SJCRH30 (cell line): ENCODE measurements at regions not wholly inside any gene's neighbourhood (a gene's known extent, or its start where the extent isn't known, plus 50 kb on each side); places are given as distances from the start of the nearest gene placed in this dataset.

ENCODE experiments used
- DNase-seq, 2 experiments: peaks; one replicate each; pipeline ENCODE4 v3.0.0-alpha.2; 2015 to 2020
- H3K27ac ChIP-seq: fragments of 250-450 bp; sonication (Bioruptor Pico); 2 replicates; pipeline ENCODE4 v1.5.1; 2020; ENCODE audit warnings: mild to moderate bottlenecking, moderate library complexity
- H3K27me3 ChIP-seq: fragments of 250-450 bp; sonication (Bioruptor Pico); 2 replicates; pipeline ENCODE4 v1.5.1; 2020; ENCODE audit warnings: mild to moderate bottlenecking, moderate library complexity
- H3K36me3 ChIP-seq: fragments of 250-450 bp; sonication (Bioruptor Pico); 2 replicates; pipeline ENCODE4 v1.5.1; 2020; ENCODE audit warnings: mild to moderate bottlenecking, moderate library complexity
- H3K4me1 ChIP-seq: fragments of 250-450 bp; sonication (Bioruptor Pico); 2 replicates; pipeline ENCODE4 v1.5.1; 2020; ENCODE audit warnings: mild to moderate bottlenecking, moderate library complexity
- H3K4me3 ChIP-seq: fragments of 250-450 bp; sonication (Bioruptor Pico); 2 replicates; pipeline ENCODE4 v1.5.1; 2020; ENCODE audit warnings: mild to moderate bottlenecking, moderate library complexity
- H3K9me3 ChIP-seq: fragments of 250-450 bp; sonication (Bioruptor Pico); replicated peaks from 2 replicates; pipeline ENCODE4 v1.5.1; 2020; ENCODE audit warnings: mild to moderate bottlenecking, moderate library complexity

DNA sequence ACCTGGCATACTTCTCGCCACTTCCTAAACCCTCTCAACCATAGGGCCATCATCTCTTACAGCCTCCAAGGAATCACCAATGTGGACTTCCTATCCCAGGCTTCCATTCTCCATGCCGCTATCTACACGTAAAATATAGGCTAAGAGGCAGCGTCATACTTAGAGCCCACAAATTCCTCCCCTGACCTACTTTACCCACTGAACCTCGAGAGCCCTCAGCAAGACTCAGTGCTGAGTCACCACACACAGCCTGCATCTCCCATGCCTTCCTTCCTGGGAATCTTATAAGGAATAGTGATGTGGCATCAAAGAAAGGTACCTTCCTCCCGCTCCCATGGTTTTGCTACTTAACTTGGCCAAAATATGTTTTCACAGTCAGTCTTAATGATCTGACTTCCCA, 435.6 kb upstream of the NFE2L3 start:
- H3K4me3 ChIP-seq, result no peak overlapping the region
- peaks cover 52% of the 10 kb centered on the region for H3K4me1 ChIP-seq
- H3K27ac ChIP-seq, result no peak overlapping the region
- H3K36me3 ChIP-seq, result no peaks in the 10 kb centered on the region
- no peaks in the 10 kb centered on the region for H3K9me3 ChIP-seq
- DNase-seq, result no peak
- no peaks in the 10 kb centered on the region for H3K27me3 ChIP-seq

DNA sequence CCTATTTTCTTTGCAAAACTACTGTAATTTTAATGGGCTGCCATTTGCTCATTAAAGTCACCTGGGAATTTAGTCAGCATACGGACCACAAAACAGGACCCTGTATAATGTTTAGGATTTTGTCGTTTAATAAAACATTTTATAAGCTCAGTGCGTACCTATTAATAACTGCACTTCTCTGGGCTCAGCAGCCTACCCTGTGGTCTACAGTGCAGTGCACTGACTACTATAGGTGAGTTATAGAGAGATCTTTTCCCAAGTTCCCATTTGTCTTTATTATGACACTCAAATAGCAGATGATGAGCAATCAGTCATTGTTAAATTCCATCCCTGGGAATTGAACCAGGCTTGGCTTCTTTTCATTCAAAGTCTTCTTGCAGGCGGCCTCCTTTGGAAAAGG, 433.4 kb upstream of the NFE2L3 start:
- Histone ChIP-seq H3K4me3 (no peak overlapping the region), H3K27me3 (no peaks in the 10 kb centered on the region), H3K36me3 (no peaks in the 10 kb centered on the region), H3K27ac (no peak overlapping the region), H3K4me1 (peaks cover 44% of the 10 kb centered on the region), H3K9me3 (no peaks in the 10 kb centered on the region)
- no peak for DNase-seq

DNA sequence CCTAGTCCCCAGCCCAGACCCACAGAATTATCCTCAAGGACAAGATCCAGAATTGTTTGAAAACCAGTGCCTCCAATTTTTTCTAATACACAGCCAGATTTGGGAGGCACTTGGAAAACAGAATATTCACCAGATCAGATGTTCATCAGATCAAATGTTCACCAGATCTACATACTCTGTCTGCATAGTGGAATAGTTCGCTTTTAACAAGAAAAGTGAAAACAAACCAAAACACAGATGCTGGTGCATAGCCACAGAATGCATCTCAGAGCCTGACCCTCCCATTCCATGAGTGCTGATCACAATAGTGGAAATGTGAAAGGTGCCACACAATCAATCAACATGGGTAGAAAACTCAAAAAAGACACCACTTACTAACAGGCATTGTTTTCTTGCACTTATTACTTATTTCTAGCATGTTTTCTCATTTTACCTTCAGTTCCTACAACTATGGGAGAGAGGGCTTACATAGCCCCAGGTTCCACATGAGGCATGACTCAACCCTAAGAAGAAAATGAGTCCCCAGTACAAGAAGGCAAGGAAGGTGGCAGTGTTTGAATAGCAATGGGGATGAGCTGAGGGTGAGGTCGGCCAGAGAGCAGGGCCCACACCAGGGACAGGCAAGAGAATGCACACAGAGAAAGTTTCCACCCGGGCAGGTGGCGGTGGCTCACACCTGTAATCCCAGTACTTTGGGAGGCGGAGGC, 432.7 kb upstream of the NFE2L3 start:
- no peaks in the 10 kb centered on the region for H3K27me3 ChIP-seq
- peaks cover 39% of the 10 kb centered on the region for H3K4me1 ChIP-seq
- no peak for DNase-seq
- no peaks in the 10 kb centered on the region for H3K36me3 ChIP-seq
- H3K9me3 ChIP-seq, result no peaks in the 10 kb centered on the region
- H3K4me3 ChIP-seq, result no peak overlapping the region
- H3K27ac ChIP-seq, result no peak overlapping the region

DNA sequence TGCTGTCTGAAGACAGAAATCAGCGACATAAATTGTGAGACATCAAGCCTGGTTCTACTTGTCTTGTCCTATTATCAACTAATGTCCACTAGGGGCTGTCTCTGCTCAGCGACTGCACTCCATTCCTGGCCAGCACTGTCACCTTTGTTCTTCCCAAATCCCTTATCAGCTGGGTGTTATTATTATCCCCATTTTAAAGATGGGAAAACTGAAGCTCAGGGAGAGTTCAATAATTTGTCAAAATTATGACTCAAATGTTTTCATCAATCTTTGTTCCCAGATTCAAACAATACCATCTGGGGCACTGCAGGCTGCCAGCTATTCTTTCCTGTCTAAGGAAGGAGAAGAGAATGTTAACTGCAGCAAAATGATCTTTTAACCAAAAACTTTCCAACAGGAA, 431.6 kb upstream of the NFE2L3 start:
- no peaks in the 10 kb centered on the region for H3K36me3 ChIP-seq
- H3K27ac ChIP-seq, result no peak overlapping the region
- H3K4me1 ChIP-seq, result peaks cover 40% of the 10 kb centered on the region
- DNase-seq, result peak; percentile 29 to 50
- no peak overlapping the region for H3K4me3 ChIP-seq
- no peaks in the 10 kb centered on the region for H3K9me3 ChIP-seq
- H3K27me3 ChIP-seq, result no peaks in the 10 kb centered on the region

DNA sequence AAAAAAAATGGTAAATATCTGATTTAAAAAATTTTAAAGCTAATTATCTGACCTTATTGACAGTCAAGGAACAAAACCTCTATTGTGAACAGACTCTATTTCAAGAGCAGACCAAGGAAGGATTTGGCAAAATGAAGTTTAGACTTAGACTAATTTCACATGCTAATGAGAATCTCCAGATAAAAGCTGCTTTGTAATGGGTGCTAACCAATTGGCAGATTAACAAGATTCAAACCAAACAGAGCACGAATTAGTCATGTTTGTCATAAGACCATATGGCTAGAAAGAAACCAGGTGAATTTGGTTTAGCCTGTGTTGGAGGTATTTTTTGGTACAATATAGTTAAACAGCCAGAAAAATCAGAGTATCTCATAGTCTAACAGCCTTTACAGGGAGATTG, 429.1 kb upstream of the NFE2L3 start:
- Histone ChIP-seq H3K4me3 (no peak overlapping the region), H3K36me3 (no peaks in the 10 kb centered on the region), H3K27me3 (no peaks in the 10 kb centered on the region), H3K4me1 (peaks cover 48% of the 10 kb centered on the region), H3K9me3 (no peaks in the 10 kb centered on the region), H3K27ac (no peak overlapping the region; the same call in 1 of the 2 replicates)
- no peak for DNase-seq

DNA sequence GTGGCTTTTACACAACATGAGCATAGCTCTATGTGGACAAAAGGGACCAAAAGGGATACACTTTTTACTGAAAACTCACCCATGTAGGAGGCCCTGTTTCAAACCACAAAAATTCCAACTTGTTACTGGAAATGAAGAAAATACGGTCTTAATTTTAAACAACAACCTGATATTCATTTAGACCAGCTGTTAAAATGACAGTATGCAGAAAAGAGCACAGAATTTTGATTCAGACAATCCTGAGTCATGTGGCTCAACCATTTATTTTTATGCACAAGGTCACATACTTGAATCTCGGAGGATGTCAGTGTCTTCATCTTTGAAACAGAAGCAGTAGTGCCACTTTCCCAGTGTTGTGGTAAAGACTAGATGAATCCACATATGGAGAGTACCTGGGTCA, 426.5 kb upstream of the NFE2L3 start:
- Histone ChIP-seq H3K4me3 (peak overlapping the region; percentile 4; the same call in 1 of the 2 replicates), H3K4me1 (peaks cover 71% of the 10 kb centered on the region), H3K27me3 (no peaks in the 10 kb centered on the region), H3K36me3 (no peaks in the 10 kb centered on the region), H3K27ac (peak overlapping the region; percentile 95), H3K9me3 (no peaks in the 10 kb centered on the region)
- peak in 1 of 2 experiments; percentile 57 for DNase-seq

DNA sequence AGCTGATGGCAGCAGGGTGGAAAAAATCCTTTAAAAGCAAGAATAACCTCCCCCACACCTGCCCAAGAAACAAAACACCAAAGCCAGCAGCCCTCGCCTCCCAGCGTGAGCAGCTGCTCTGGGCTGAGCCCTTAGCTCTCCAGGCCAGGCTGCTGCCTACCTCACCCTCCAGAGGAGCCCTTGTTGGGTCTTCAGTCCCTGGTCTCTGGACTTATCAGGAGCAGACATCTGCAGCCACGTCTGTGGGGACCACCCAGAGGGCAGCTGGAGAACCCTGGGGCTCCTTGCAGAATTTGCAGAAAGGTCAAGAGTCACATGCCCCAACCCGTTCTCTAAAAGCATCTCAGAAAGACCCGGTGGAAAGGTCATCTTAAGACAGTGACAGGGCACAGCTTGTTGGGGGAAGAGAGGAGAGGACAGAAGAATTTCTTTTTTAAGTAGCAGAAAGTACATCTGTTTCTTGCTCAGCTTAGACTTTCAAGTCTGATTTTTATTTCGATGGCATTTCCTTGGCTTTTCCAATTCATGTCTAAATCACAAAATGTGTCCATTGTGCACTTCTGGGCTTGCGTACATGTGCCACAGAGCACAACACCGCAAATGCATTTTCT, 425.7 kb upstream of the NFE2L3 start:
- peaks cover 79% of the 10 kb centered on the region for H3K4me1 ChIP-seq
- DNase-seq, result peak; percentile 98 to 99
- H3K4me3 ChIP-seq, result peak overlapping the region; percentile 39
- H3K27ac ChIP-seq, result peak overlapping the region; percentile 95
- no peaks in the 10 kb centered on the region for H3K27me3 ChIP-seq
- no peaks in the 10 kb centered on the region for H3K36me3 ChIP-seq
- no peaks in the 10 kb centered on the region for H3K9me3 ChIP-seq

DNA sequence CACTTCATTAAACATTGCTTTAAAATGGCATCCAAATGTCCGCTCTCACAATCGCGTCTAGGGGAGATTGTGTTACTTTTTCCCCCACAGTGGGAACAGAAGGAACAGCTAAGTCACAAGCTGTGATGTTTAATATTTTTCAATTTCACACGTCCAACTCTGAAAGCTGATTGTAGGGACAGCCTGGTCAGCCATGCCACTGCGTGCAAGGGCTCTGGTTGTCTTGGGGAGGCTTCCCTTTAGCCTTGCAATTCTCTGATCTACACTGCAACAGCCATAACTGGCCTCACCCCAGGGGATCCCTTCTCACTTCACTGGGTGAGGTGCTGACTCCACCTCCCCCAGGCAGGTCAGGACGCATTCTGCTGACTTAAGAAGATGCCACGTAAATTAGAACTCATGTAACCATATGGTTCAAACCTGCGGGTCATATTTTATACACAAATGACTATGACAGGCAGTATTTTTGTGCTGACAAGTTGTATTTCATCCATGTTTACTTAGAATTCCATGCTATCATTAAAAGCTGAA, 425.2 kb upstream of the NFE2L3 start:
- peak; percentile 89 for DNase-seq
- peak overlapping the region; percentile 95 for H3K27ac ChIP-seq
- no peaks in the 10 kb centered on the region for H3K27me3 ChIP-seq
- no peaks in the 10 kb centered on the region for H3K36me3 ChIP-seq
- peak overlapping the region; percentile 39 for H3K4me3 ChIP-seq
- H3K4me1 ChIP-seq, result peaks cover 85% of the 10 kb centered on the region
- no peaks in the 10 kb centered on the region for H3K9me3 ChIP-seq

DNA sequence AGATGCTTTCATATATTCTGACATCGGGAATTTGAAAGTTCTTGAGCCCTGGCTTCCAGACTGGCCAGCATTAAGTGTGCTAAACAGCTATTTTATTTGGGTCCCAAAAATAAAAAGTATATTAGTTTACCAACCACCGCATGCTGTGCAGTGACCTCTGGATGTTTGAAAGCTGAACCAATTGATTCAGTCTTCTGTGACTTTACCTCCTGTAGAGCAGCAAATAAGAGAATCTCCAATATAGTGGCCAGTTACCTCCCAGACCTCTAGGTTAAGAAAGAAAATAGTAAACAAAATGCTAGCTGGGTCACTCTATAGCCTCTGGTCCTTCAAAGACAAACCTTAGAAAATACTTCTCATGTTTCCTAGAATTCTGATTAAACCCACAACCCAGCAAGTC, 424.6 kb upstream of the NFE2L3 start:
- peak overlapping the region; percentile 39 for H3K4me3 ChIP-seq
- DNase-seq, result peak; percentile 16 to 59
- peak overlapping the region; percentile 95 for H3K27ac ChIP-seq
- no peaks in the 10 kb centered on the region for H3K9me3 ChIP-seq
- no peaks in the 10 kb centered on the region for H3K27me3 ChIP-seq
- peaks cover 85% of the 10 kb centered on the region for H3K4me1 ChIP-seq
- no peaks in the 10 kb centered on the region for H3K36me3 ChIP-seq

DNA sequence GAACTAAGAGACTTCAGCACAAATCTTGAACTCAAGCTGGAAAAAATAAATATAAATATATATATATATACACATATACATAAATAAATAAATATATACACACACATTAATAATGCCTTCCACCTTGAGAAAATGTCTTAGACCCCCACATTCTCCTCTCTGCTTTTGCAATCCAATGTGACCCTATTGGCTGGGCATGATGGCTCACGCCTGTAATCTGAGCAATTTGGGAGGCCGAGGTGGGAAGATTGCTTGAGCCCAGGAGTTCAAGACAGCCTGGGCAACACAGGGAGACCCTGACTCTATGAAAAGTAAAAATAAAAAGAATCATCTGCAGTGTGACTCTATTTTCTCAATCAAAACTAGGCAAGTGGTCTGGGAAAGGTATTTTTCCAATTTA, 424.1 kb upstream of the NFE2L3 start:
- no peaks in the 10 kb centered on the region for H3K9me3 ChIP-seq
- H3K36me3 ChIP-seq, result no peaks in the 10 kb centered on the region
- H3K4me1 ChIP-seq, result peaks cover 81% of the 10 kb centered on the region
- DNase-seq, result peak; percentile 36 to 51
- H3K27ac ChIP-seq, result peak overlapping the region; percentile 95
- no peaks in the 10 kb centered on the region for H3K27me3 ChIP-seq
- no peak overlapping the region; the same call in 1 of the 2 replicates for H3K4me3 ChIP-seq

DNA sequence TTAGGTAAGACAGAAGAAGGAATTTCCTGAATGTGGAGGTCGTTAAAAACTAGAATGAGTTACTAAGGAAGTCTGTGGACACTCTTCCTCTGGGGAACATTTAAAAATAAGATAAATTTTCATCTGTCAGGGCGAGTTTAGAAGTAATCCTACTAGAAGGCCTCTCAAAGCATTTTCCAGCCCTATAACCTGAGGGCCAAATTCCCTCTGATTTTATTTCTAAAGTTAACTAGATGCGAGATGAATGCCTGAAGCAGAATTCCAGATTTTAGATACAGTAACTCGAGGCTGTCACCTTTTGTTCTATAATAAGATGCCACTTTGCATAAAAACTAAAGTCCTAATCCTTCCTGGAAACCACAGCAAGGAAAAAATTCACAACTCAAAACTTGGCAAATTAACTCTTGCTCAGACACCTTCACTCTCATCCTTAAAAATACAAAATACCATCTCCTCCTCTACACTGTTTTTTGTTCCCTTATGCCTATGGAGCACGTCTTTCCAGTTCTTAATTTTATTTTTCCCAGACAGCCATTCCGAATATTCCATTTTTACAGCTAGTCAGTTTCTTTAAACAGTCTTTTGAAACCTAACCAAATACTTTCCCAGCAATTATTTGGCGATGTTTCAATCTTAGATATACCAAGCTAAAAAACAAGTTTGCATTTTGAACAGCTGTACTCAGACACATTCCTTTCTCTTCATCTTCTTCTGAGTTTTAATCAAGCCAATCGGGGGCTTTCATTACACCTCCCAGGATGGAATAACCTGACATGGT, 420.7 kb upstream of the NFE2L3 start:
- H3K27ac ChIP-seq, result peak overlapping the region; percentile 4; the same call in 1 of the 2 replicates
- no peak for DNase-seq

DNA sequence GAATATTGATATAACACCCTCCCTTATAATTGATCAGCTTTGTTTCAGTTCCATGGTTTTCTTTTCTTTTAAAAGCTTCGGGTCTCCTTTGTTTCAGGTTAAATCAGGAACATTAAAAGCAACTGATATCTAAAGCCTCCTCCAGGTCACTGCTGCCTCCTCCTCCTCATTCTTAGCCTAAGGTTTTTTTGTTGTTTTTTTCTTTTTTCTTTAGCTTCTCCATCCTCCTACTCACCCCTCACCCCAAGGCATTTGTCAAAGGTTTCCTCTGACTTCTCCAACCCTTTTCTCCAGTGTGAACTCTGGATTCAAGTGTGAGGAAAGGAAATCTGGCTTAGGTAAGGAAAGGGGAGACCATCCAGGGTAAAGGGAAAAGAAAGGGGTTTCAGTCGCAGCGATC, 420.2 kb upstream of the NFE2L3 start:
- Histone ChIP-seq H3K27me3 (no peaks in the 10 kb centered on the region), H3K27ac (no peak overlapping the region), H3K4me1 (peaks cover 48% of the 10 kb centered on the region), H3K36me3 (no peaks in the 10 kb centered on the region), H3K4me3 (no peak overlapping the region), H3K9me3 (no peaks in the 10 kb centered on the region)
- no peak for DNase-seq

More for the DNA sequence above, 420.7 kb upstream of the NFE2L3 start:
- Histone ChIP-seq H3K4me3 (no peak overlapping the region), H3K36me3 (no peaks in the 10 kb centered on the region), H3K9me3 (no peaks in the 10 kb centered on the region), H3K27me3 (no peaks in the 10 kb centered on the region), H3K4me1 (peaks cover 53% of the 10 kb centered on the region)

DNA sequence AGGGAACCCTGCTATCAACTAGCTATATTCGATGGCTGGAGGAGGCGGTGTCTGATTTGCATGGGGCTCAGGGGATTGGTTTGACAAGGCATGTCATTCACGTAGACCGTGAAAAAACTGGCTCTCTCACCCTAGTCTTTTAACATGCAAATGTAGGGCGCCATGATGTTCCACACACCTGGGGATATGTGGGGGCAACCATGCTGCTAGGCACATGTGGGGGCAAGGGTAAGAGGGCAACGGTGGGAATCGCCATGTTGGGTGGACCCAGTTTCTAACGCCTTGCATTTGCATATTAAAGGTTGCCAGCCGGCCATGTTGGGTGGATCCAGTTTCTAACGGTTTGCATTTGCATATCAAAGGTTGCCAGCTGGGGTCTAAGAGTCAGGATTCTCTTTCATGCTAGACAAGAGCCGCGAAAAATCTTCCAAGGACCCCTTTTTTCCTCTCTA, 419.2 kb upstream of the NFE2L3 start:
- H3K4me3 ChIP-seq, result no peak overlapping the region
- no peaks in the 10 kb centered on the region for H3K36me3 ChIP-seq
- no peak for DNase-seq
- no peak overlapping the region for H3K27ac ChIP-seq
- H3K9me3 ChIP-seq, result no peaks in the 10 kb centered on the region
- H3K4me1 ChIP-seq, result peaks cover 40% of the 10 kb centered on the region
- H3K27me3 ChIP-seq, result no peaks in the 10 kb centered on the region

DNA sequence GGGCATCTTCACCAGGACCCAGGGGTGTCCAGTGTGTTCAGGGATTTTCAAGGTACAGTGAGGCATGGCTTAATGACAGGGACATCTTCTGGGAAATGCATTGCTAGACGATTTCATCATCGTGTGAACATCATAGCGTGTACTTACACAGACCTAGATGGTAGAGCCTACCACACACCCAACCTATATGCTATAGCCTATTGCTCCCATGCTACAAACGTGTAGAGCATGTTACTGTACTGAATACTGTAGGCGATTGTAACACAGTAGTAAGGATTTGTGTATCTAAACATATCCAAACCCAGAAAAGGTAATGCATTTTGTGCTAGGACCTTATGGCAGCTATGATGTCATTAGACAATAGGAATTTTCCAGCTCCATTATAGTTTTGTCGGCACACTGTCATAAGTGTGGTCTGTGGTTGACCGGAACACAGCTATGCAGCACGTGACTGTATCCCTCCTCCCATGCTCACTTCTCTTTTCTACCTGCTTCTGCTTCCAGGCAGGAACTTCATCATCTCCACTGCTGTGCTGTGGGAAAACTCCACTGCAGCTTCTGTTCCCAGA, 416.2 kb upstream of the NFE2L3 start:
- no peak for DNase-seq
- H3K4me3 ChIP-seq, result no peak overlapping the region
- peaks cover 13% of the 10 kb centered on the region for H3K4me1 ChIP-seq
- no peak overlapping the region for H3K27ac ChIP-seq
- no peaks in the 10 kb centered on the region for H3K27me3 ChIP-seq
- H3K9me3 ChIP-seq, result no peaks in the 10 kb centered on the region
- H3K36me3 ChIP-seq, result no peaks in the 10 kb centered on the region
